HG03139 (cell line): ENCODE measurements at regions not wholly inside any gene's neighbourhood (a gene's known extent, or its start where the extent isn't known, plus 50 kb on each side); places are given as distances from the start of the nearest gene placed in this dataset.
"Not testable (repeated sequence)": the region's sequence is repeated elsewhere in the genome, so short reads cannot be mapped to it uniquely, and the experiment has no call there.

Experiments
- ATAC-seq: cut with Tn5 transposase; IDR thresholded peaks from one replicate; pipeline ENCODE4 v1.9.1; 2021; ENCODE audit not compliant: unreplicated experiment

GRCh38 chr17:77332034-77332971 is 191.5 kb downstream of the SEC14L1 start:
- no peak for ATAC-seq

- no peak for ATAC-seq
These were observed 192.4 kb downstream of the SEC14L1 start for GRCh38 chr17:77332981-77333685.

DNA sequence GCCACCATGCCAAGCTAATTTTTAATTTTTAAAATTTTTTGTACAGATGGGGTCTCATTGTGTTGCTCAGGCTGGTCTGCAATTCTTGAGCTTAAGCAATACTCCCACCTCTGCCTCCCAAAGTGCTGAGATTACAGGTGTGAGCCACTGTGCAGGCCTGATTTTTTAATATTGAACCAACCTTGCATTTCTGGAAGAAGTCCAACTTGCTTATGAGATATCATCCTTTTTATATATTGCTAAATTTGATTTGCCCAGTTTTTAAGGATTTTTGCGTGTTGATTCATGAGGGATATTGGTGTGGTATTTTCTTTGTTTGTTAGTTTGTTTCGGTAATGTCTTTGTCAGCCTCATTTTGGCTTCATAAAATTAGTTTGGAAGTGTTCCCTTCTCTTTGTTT is 196.4 kb downstream of the SEC14L1 start:
- ATAC-seq: no peak

DNA sequence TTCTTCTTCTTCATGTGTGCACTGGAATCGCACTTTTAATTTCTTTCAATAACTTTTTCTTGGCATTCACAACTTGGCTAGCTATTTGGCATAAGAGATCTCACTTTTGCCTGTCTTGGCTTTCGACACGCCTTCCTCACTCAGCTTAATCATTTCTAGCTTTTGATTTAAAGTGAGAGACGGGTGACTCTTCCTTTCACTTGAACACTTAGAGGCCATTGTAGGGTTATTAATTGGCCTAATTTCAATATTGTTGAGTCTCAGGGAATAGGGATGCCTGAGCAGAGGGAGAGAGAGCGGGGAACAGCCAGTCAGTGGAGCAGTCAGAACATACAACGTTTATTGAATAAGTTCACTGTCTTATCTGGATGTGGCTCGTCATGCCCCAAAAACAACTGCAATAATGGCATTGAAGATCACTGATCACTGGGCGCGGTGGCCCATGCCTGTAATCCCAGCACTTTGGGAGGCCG is 200.3 kb downstream of the SEC14L1 start:
- no peak for ATAC-seq

- not testable (repeated sequence) for ATAC-seq
These were observed 201.9 kb downstream of the SEC14L1 start for GRCh38 chr17:77342656-77342990.

DNA sequence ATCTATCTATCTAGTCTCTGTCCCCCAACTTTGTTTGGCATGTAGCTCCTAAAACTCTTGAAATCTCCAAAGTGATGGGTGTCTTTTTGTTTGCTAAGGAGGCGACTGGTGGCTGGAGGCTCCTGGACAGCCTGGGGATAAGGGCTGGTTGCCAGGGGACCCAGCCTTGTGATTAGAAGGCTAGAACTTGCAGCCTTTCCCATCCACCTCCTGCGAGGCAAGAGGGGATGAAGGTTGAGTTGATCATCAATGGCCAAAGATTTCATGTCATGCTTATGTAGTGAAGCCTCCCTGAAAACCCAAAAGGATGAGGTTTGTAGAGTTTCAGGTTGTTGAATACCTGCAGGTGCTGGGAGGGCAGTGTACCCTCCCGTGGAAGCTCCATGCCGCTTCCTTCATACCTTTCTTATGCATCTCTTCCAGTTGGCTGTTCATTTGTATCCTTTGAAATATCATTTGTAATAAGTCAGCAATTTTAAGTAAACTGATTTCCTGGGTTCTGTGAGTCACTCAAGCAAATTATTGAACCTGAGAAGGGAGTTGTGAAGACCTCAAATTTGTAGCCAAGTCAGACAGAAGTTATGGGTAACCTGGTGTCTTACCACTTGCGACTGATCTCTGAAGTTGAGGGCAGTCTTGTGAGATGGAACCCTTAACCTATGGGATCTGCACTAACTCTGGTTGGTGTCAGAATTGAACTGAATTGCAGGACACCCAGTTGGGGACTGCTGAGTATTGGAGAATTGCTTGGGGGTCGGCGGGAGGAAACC is 202.4 kb downstream of the SEC14L1 start:
- no peak for ATAC-seq

- ATAC-seq: no peak
These were observed 203.3 kb downstream of the SEC14L1 start for GRCh38 chr17:77344038-77344437.

DNA sequence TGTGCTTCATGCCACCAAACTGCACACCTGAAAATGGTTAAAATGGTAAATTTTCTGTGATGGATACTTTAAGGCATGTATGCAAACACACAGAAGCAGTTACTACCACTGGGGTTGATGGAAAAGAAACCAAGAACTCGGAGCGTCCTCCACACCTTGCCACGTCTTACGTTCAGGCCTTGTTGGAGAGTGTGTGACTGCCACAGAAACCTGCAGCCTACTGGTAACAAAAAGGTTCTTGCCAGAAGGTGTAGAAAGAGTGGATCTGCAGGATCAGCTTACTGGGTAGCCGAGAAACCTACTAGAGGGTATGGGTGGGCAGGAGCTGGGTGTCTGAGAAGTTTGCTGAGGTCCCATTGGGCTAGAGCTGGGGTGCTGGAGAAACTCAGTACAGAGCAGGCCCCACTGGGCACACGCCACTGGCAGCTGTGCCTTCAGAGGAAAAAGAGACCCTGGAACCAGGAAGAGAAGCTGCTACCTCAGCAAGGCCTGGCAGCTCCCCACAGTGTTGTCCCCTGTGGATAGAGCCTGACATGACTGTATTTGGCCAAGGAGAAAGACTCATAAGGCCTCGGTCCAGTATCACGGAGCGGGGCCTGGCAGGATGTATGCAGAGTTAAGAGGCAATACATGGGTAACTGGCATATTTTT is 204.6 kb downstream of the SEC14L1 start:
- no peak for ATAC-seq

DNA sequence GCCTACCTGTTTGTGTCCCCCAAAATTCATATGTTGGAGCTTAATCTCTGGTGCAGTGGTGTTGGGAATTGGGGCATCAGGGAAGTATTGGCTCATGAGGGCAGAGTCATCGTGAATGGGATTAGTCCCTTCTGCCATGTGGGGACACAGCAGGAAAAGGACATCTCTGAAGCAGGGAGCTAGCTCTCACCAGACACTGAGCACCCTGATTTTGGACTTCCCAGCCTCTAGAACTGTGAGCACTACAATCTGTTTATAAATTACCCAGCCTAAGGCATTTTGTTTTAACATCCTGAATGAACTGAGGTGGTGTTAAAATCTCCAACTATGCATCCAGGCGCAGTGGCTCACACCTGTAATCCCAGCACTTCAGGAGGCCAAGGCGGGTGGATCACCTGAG is 206.0 kb downstream of the SEC14L1 start:
- ATAC-seq: no peak

DNA sequence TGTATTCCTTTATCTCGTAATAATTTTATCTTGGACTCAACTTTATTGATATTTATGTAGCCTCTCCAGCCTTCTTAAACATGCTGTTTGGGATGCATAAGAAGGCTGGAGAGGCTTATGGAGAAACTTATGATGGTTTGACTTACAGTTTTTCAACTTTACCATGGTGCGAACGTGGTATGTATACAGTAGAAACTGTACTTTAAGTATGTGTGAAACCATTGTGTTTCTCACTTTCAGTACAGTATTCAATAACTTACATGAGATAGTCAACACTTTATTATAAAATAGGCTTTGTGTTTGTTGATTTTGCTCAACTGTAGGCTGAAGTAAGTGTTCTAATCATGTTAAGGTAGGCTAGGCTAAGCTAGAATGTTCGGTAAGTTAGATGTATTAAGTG is 206.8 kb downstream of the SEC14L1 start:
- no peak for ATAC-seq

DNA sequence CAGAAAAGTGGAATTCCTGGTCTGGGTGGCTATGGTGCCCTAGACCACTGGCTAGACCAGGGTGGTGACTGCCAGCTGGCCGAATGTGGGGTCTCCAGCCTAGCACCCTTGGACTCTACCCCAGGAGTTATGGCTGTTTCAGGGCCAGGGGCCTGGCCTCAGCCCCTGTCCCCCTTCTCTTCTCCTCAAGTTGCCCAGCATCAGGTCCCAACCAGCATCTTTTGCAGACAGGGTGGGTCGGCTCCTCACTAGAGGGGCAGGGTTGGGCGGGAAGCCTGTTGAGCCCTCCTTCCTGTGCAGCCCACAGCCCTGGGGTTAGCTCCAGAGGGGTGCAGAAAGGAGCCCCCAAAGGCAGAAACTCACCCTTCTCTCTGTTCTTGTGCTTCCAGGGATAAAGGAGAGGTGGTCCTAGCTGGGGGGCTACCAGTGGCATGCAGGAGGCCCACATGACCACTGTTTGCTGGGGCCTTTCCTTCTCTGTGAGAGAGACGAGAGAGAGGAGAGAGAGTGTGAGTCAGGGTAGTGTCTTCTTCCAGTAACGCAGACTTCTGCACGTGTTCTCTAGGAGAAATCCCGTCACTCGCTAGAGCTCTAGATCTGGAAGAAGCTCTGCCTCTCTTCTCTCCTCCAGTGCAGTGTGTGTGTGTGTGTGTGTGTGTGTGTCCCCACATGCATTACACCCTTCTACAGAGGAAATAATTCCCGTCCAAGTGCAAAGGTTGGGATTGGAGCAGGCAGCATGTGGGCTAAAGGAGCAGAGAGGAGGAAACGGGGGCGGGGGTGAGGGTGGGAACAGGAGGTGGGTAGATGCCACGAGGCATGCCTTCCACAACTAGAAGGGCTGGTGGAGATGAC is 209.4 kb downstream of the SEC14L1 start:
- no peak for ATAC-seq

GRCh38 chr17:77352441-77352840 is 211.7 kb downstream of the SEC14L1 start:
- no peak for ATAC-seq

GRCh38 chr17:77352996-77353395 is 212.2 kb downstream of the SEC14L1 start:
- no peak for ATAC-seq

- ATAC-seq: no peak
These were observed 213.1 kb downstream of the SEC14L1 start for GRCh38 chr17:77353684-77354419.

GRCh38 chr17:77354420-77354669 is 213.6 kb downstream of the SEC14L1 start:
- ATAC-seq: no peak

DNA sequence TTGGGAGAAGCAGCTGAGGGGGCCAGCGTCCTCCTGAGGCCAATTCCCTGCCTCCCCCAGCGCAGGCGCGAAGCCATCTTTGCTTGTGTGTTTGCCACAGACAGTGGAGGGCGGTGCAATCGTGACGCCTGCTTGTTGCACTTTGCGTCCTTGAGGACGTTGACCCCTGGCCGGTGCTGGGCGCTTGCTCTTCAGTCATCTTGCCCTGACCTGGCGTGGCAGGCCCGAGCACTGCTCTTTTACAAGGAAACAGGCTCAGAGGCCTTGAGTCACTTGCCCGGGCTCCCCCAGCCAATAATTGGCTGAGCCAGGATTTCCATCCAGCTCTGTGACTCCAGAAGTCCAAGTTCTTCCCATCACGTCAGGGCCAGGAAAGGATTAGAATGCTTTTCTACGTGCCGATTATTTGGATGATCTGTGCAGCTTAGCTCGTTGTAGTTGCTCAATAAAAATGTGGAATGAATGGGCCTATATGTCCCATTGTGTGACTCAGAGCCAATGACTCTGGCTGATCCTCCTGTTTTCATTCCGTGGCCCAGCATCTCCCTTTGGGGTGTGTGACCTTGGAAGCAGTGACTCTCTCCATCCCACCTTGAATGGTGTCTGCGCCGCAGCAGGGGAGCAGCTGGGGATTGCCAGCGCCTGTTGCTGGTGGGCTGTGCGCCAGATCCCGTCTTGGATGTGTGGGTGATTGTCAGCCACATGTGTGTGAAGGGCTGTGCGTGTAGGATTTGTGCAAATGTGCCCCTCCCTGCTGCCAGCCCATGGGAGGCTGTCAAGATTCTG is 214.1 kb downstream of the SEC14L1 start:
- no peak for ATAC-seq

GRCh38 chr17:77356109-77356689 is 215.4 kb downstream of the SEC14L1 start:
- no peak for ATAC-seq

- ATAC-seq: no peak
These were observed 216.0 kb downstream of the SEC14L1 start for GRCh38 chr17:77356690-77357201.
